T-helper 1 cell treated with Interleukin-12 subunit alpha and Interleukin-12 subunit beta and Interleukin-4 antibody, amounts not matched to agents 30 μg/mL and 1 μg/mL, for 36 hours (primary cell): ENCODE measurements at regions not wholly inside any gene's neighbourhood (a gene's known extent, or its start where the extent isn't known, plus 50 kb on each side); places are given as distances from the start of the nearest gene placed in this dataset.

ENCODE experiments used
- H3K27ac Mint-ChIP-seq: one replicate; pipeline ENCODE4 v1.8.0; 2021; ENCODE audit warnings: mild to moderate bottlenecking, mixed read lengths
- H3K27me3 Mint-ChIP-seq: one replicate; pipeline ENCODE4 v1.8.0; 2021; ENCODE audit warnings: low read depth, mixed read lengths
- H3K36me3 Mint-ChIP-seq: one replicate; pipeline ENCODE4 v1.8.0; 2021; ENCODE audit warnings: low read depth, mixed read lengths
- H3K4me1 Mint-ChIP-seq: one replicate; pipeline ENCODE4 v1.8.0; 2021; ENCODE audit warnings: low read depth, mixed read lengths
- H3K4me3 Mint-ChIP-seq: one replicate; pipeline ENCODE4 v1.8.0; 2021; ENCODE audit warnings: mild to moderate bottlenecking, moderate library complexity, mixed read lengths
- H3K9me3 Mint-ChIP-seq: one replicate; pipeline ENCODE4 v1.8.0; 2021; ENCODE audit warnings: mixed read lengths

GRCh38 chr9:38286357-38286756 lies 106.1 kb upstream of the ALDH1B1 start:
- Mint-ChIP-seq H3K36me3 (no peaks in the 10 kb centered on the region), H3K27ac (no peak overlapping the region), H3K4me1 (no peaks in the 10 kb centered on the region), H3K27me3 (no peaks in the 10 kb centered on the region), H3K4me3 (no peak overlapping the region), H3K9me3 (no peaks in the 10 kb centered on the region)

GRCh38 chr9:38285236-38285635 lies 107.3 kb upstream of the ALDH1B1 start:
- H3K27me3 Mint-ChIP-seq = no peaks in the 10 kb centered on the region
- no peaks in the 10 kb centered on the region for H3K9me3 Mint-ChIP-seq
- no peaks in the 10 kb centered on the region for H3K36me3 Mint-ChIP-seq
- H3K4me1 Mint-ChIP-seq = no peaks in the 10 kb centered on the region
- no peak overlapping the region for H3K4me3 Mint-ChIP-seq
- H3K27ac Mint-ChIP-seq = no peak overlapping the region

GRCh38 chr9:38284588-38285051 lies 107.9 kb upstream of the ALDH1B1 start:
- H3K4me1 Mint-ChIP-seq = peaks cover 1% of the 10 kb centered on the region
- H3K9me3 Mint-ChIP-seq = no peaks in the 10 kb centered on the region
- H3K4me3 Mint-ChIP-seq = no peak overlapping the region
- no peak overlapping the region for H3K27ac Mint-ChIP-seq
- H3K27me3 Mint-ChIP-seq = no peaks in the 10 kb centered on the region
- H3K36me3 Mint-ChIP-seq = no peaks in the 10 kb centered on the region

- Mint-ChIP-seq H3K4me1 (peaks cover 6% of the 10 kb centered on the region), H3K4me3 (no peak overlapping the region), H3K27me3 (no peaks in the 10 kb centered on the region), H3K27ac (no peak overlapping the region), H3K9me3 (no peaks in the 10 kb centered on the region), H3K36me3 (no peaks in the 10 kb centered on the region)
Measured at GRCh38 chr9:38284039-38284575, 108.4 kb upstream of the ALDH1B1 start.

- H3K9me3 Mint-ChIP-seq = no peaks in the 10 kb centered on the region
- no peak overlapping the region for H3K4me3 Mint-ChIP-seq
- H3K27me3 Mint-ChIP-seq = no peaks in the 10 kb centered on the region
- no peak overlapping the region for H3K27ac Mint-ChIP-seq
- no peaks in the 10 kb centered on the region for H3K36me3 Mint-ChIP-seq
- peaks cover 11% of the 10 kb centered on the region for H3K4me1 Mint-ChIP-seq
Measured at GRCh38 chr9:38282756-38283155, 109.7 kb upstream of the ALDH1B1 start.

GRCh38 chr9:38281917-38282316 lies 110.6 kb upstream of the ALDH1B1 start:
- H3K9me3 Mint-ChIP-seq = no peaks in the 10 kb centered on the region
- H3K36me3 Mint-ChIP-seq = no peaks in the 10 kb centered on the region
- H3K4me3 Mint-ChIP-seq = no peak overlapping the region
- H3K4me1 Mint-ChIP-seq = peaks cover 11% of the 10 kb centered on the region
- no peaks in the 10 kb centered on the region for H3K27me3 Mint-ChIP-seq
- H3K27ac Mint-ChIP-seq = no peak overlapping the region

- H3K9me3 Mint-ChIP-seq = no peaks in the 10 kb centered on the region
- no peak overlapping the region for H3K4me3 Mint-ChIP-seq
- peaks cover 11% of the 10 kb centered on the region for H3K4me1 Mint-ChIP-seq
- H3K27ac Mint-ChIP-seq = no peak overlapping the region
- no peaks in the 10 kb centered on the region for H3K36me3 Mint-ChIP-seq
- H3K27me3 Mint-ChIP-seq = no peaks in the 10 kb centered on the region
Measured at GRCh38 chr9:38281196-38281595, 111.3 kb upstream of the ALDH1B1 start.

GRCh38 chr9:38280251-38280800 lies 112.2 kb upstream of the ALDH1B1 start:
- Mint-ChIP-seq H3K27me3 (no peaks in the 10 kb centered on the region), H3K4me1 (peaks cover 11% of the 10 kb centered on the region), H3K4me3 (no peak overlapping the region), H3K9me3 (no peaks in the 10 kb centered on the region), H3K36me3 (no peaks in the 10 kb centered on the region), H3K27ac (no peak overlapping the region)

- no peaks in the 10 kb centered on the region for H3K9me3 Mint-ChIP-seq
- H3K36me3 Mint-ChIP-seq = no peaks in the 10 kb centered on the region
- peaks cover 11% of the 10 kb centered on the region for H3K4me1 Mint-ChIP-seq
- H3K4me3 Mint-ChIP-seq = no peak overlapping the region
- H3K27me3 Mint-ChIP-seq = no peaks in the 10 kb centered on the region
- no peak overlapping the region for H3K27ac Mint-ChIP-seq
Measured at GRCh38 chr9:38278931-38279679, 113.4 kb upstream of the ALDH1B1 start.

- Mint-ChIP-seq H3K27ac (no peak overlapping the region), H3K9me3 (no peaks in the 10 kb centered on the region), H3K4me3 (no peak overlapping the region), H3K27me3 (no peaks in the 10 kb centered on the region), H3K4me1 (peaks cover 11% of the 10 kb centered on the region), H3K36me3 (no peaks in the 10 kb centered on the region)
Measured at GRCh38 chr9:38278457-38278856, 114.0 kb upstream of the ALDH1B1 start.

GRCh38 chr9:38277601-38278200 lies 114.8 kb upstream of the ALDH1B1 start:
- H3K4me3 Mint-ChIP-seq = no peak overlapping the region
- H3K27me3 Mint-ChIP-seq = no peaks in the 10 kb centered on the region
- no peaks in the 10 kb centered on the region for H3K9me3 Mint-ChIP-seq
- peaks cover 11% of the 10 kb centered on the region for H3K4me1 Mint-ChIP-seq
- no peaks in the 10 kb centered on the region for H3K36me3 Mint-ChIP-seq
- H3K27ac Mint-ChIP-seq = no peak overlapping the region

- Mint-ChIP-seq H3K27ac (no peak overlapping the region), H3K4me1 (peaks cover 11% of the 10 kb centered on the region), H3K4me3 (no peak overlapping the region), H3K36me3 (no peaks in the 10 kb centered on the region), H3K9me3 (no peaks in the 10 kb centered on the region), H3K27me3 (no peaks in the 10 kb centered on the region)
Measured at GRCh38 chr9:38276771-38277439, 115.6 kb upstream of the ALDH1B1 start.

GRCh38 chr9:38274800-38275199 lies 117.7 kb upstream of the ALDH1B1 start:
- no peak overlapping the region for H3K4me3 Mint-ChIP-seq
- H3K27me3 Mint-ChIP-seq = peaks cover 1% of the 10 kb centered on the region
- H3K27ac Mint-ChIP-seq = no peak overlapping the region
- peaks cover 11% of the 10 kb centered on the region for H3K4me1 Mint-ChIP-seq
- no peaks in the 10 kb centered on the region for H3K36me3 Mint-ChIP-seq
- H3K9me3 Mint-ChIP-seq = no peaks in the 10 kb centered on the region

- no peak overlapping the region for H3K27ac Mint-ChIP-seq
- H3K4me3 Mint-ChIP-seq = no peak overlapping the region
- no peaks in the 10 kb centered on the region for H3K36me3 Mint-ChIP-seq
- peaks cover 9% of the 10 kb centered on the region for H3K27me3 Mint-ChIP-seq
- H3K9me3 Mint-ChIP-seq = no peaks in the 10 kb centered on the region
- no peaks in the 10 kb centered on the region for H3K4me1 Mint-ChIP-seq
Measured at GRCh38 chr9:38272710-38273109, 119.8 kb upstream of the ALDH1B1 start.
